HG02938 (cell line): ENCODE measurements at regions not wholly inside any gene's neighbourhood (a gene's known extent, or its start where the extent isn't known, plus 50 kb on each side); places are given as distances from the start of the nearest gene placed in this dataset.

ENCODE experiments used
- ATAC-seq: cut with Tn5 transposase; IDR thresholded peaks from one replicate; pipeline ENCODE4 v1.9.1; 2021; ENCODE audit warnings: mild to moderate bottlenecking, moderate library complexity; ENCODE audit not compliant: unreplicated experiment

GRCh38 chr6:88359530-88360202 is 193.5 kb upstream of the CNR1 start:
- no peak for ATAC-seq

GRCh38 chr6:88358846-88359245 is 192.7 kb upstream of the CNR1 start:
- no peak for ATAC-seq

GRCh38 chr6:88349511-88349910 is 183.4 kb upstream of the CNR1 start:
- ATAC-seq, result no peak

- ATAC-seq, result no peak
Observed at GRCh38 chr6:88342336-88342735, 176.2 kb upstream of the CNR1 start.

GRCh38 chr6:88339761-88340160 is 173.6 kb upstream of the CNR1 start:
- no peak for ATAC-seq

GRCh38 chr6:88321306-88321705 is 155.2 kb upstream of the CNR1 start:
- no peak for ATAC-seq

GRCh38 chr6:88311561-88311960 is 145.4 kb upstream of the CNR1 start:
- no peak for ATAC-seq

- ATAC-seq, result no peak
Observed at GRCh38 chr6:88304520-88304919, 138.4 kb upstream of the CNR1 start.

GRCh38 chr6:88302769-88303225 is 136.7 kb upstream of the CNR1 start:
- no peak for ATAC-seq

GRCh38 chr6:88301888-88302768 is 136.0 kb upstream of the CNR1 start:
- no peak for ATAC-seq

- no peak for ATAC-seq
Observed at GRCh38 chr6:88301256-88301655, 135.1 kb upstream of the CNR1 start.

- no peak for ATAC-seq
Observed at GRCh38 chr6:88298066-88298845, 132.1 kb upstream of the CNR1 start.

GRCh38 chr6:88296694-88297093 is 130.5 kb upstream of the CNR1 start:
- no peak for ATAC-seq

GRCh38 chr6:88295663-88296062 is 129.5 kb upstream of the CNR1 start:
- ATAC-seq, result no peak

GRCh38 chr6:88294702-88295101 is 128.6 kb upstream of the CNR1 start:
- no peak for ATAC-seq

- no peak for ATAC-seq
Observed at GRCh38 chr6:88290411-88290810, 124.3 kb upstream of the CNR1 start.

GRCh38 chr6:88287696-88288095 is 121.5 kb upstream of the CNR1 start:
- no peak for ATAC-seq

- ATAC-seq, result no peak
Observed at GRCh38 chr6:88276331-88276730, 110.2 kb upstream of the CNR1 start.

- ATAC-seq, result no peak
Observed at GRCh38 chr6:88268508-88268907, 102.4 kb upstream of the CNR1 start.

GRCh38 chr6:88266126-88266525 is 100.0 kb upstream of the CNR1 start:
- ATAC-seq, result no peak

GRCh38 chr6:88263591-88263990 is 97.4 kb upstream of the CNR1 start:
- no peak for ATAC-seq
